ENCODE measurements at regions not wholly inside any gene's neighbourhood (a gene's known extent, or its start where the extent isn't known, plus 50 kb on each side); places are given as distances from the start of the nearest gene placed in this dataset.

DNA sequence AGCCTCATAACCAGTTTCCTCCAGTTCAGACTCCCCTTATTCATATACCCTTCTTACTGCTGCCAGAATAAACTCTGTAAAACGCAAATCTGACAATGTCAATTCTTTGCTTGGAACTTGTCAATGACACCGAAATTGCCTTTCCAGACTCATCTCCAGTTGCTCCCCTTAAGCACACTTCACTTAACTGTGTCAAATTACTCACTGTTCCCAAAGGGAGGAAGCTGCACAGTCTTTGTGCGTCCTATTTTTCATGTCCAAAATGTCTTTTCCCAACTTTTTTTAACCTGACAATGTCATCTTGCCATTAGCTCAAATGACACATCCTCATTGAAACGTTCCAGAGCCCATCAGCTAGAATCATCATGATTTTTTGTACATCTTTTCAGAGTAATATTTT is 867.3 kb downstream of the RPA4 start:
- TF ChIP-seq, protein P1, sequence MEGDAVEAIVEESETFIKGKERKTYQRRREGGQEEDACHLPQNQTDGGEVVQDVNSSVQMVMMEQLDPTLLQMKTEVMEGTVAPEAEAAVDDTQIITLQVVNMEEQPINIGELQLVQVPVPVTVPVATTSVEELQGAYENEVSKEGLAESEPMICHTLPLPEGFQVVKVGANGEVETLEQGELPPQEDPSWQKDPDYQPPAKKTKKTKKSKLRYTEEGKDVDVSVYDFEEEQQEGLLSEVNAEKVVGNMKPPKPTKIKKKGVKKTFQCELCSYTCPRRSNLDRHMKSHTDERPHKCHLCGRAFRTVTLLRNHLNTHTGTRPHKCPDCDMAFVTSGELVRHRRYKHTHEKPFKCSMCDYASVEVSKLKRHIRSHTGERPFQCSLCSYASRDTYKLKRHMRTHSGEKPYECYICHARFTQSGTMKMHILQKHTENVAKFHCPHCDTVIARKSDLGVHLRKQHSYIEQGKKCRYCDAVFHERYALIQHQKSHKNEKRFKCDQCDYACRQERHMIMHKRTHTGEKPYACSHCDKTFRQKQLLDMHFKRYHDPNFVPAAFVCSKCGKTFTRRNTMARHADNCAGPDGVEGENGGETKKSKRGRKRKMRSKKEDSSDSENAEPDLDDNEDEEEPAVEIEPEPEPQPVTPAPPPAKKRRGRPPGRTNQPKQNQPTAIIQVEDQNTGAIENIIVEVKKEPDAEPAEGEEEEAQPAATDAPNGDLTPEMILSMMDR (conservative IDR thresholded peaks at IDR 0.05; ENCODE audit: low read depth, low read length), result no peak
- no peak for TF ChIP-seq EZH2 (IDR thresholded peaks at IDR 0.05; ENCODE audit: borderline replicate concordance, low read depth, low read length, poor library complexity, severe bottlenecking)
